ENCODE measurements at regions not wholly inside any gene's neighbourhood (a gene's known extent, or its start where the extent isn't known, plus 50 kb on each side); places are given as distances from the start of the nearest gene placed in this dataset.
A peak's percentile ranks its signal among the peaks of the same experiment; 100 is the strongest.

- TF ChIP-seq, protein P1, sequence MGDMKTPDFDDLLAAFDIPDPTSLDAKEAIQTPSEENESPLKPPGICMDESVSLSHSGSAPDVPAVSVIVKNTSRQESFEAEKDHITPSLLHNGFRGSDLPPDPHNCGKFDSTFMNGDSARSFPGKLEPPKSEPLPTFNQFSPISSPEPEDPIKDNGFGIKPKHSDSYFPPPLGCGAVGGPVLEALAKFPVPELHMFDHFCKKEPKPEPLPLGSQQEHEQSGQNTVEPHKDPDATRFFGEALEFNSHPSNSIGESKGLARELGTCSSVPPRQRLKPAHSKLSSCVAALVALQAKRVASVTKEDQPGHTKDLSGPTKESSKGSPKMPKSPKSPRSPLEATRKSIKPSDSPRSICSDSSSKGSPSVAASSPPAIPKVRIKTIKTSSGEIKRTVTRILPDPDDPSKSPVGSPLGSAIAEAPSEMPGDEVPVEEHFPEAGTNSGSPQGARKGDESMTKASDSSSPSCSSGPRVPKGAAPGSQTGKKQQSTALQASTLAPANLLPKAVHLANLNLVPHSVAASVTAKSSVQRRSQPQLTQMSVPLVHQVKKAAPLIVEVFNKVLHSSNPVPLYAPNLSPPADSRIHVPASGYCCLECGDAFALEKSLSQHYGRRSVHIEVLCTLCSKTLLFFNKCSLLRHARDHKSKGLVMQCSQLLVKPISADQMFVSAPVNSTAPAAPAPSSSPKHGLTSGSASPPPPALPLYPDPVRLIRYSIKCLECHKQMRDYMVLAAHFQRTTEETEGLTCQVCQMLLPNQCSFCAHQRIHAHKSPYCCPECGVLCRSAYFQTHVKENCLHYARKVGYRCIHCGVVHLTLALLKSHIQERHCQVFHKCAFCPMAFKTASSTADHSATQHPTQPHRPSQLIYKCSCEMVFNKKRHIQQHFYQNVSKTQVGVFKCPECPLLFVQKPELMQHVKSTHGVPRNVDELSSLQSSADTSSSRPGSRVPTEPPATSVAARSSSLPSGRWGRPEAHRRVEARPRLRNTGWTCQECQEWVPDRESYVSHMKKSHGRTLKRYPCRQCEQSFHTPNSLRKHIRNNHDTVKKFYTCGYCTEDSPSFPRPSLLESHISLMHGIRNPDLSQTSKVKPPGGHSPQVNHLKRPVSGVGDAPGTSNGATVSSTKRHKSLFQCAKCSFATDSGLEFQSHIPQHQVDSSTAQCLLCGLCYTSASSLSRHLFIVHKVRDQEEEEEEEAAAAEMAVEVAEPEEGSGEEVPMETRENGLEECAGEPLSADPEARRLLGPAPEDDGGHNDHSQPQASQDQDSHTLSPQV (IDR thresholded peaks at IDR 0.05), result 0 out of 2 replicates have a peak, but pooled peaks have one; percentile 29
- TF ChIP-seq MGA (IDR thresholded peaks at IDR 0.05), result 0 out of 2 replicates have a peak, but pooled peaks have one; percentile 18
- peak in 1 of 3 experiments; percentile 23; a peak in 2 of 6 replicates for TF ChIP-seq CTCF (IDR thresholded peaks at IDR 0.05 in 2 of 3, conservative IDR thresholded peaks at IDR 0.05 in 1 of 3; ENCODE audit: insufficient read depth in 2 of 3, low read depth in 1 of 3, low read length in 3 of 3)
- TF ChIP-seq CBFA2T3 (IDR thresholded peaks at IDR 0.05), result peak; percentile 31; the same call in 1 of the 2 replicates
- peak; percentile 57 for TF ChIP-seq CEBPB (tag; IDR thresholded peaks at IDR 0.05)
- TF ChIP-seq MAFG (tag; conservative IDR thresholded peaks at IDR 0.05), result 0 out of 2 replicates have a peak, but pooled peaks have one; percentile 7
- TF ChIP-seq ARID1B (IDR thresholded peaks at IDR 0.05), result peak; percentile 30; the same call in 1 of the 2 replicates
- TF ChIP-seq ZNF75A (CRISPR knock-in tag; IDR thresholded peaks at IDR 0.05), result peak; percentile 69; the same call in 1 of the 2 replicates
These were observed 188.6 kb upstream of the EGLN3 start (continued) for GRCh38 chr14:34139160-34140121.

Measured in K562 (cell line).